ENCODE measurements at regions not wholly inside any gene's neighbourhood (a gene's known extent, or its start where the extent isn't known, plus 50 kb on each side); places are given as distances from the start of the nearest gene placed in this dataset.

DNA sequence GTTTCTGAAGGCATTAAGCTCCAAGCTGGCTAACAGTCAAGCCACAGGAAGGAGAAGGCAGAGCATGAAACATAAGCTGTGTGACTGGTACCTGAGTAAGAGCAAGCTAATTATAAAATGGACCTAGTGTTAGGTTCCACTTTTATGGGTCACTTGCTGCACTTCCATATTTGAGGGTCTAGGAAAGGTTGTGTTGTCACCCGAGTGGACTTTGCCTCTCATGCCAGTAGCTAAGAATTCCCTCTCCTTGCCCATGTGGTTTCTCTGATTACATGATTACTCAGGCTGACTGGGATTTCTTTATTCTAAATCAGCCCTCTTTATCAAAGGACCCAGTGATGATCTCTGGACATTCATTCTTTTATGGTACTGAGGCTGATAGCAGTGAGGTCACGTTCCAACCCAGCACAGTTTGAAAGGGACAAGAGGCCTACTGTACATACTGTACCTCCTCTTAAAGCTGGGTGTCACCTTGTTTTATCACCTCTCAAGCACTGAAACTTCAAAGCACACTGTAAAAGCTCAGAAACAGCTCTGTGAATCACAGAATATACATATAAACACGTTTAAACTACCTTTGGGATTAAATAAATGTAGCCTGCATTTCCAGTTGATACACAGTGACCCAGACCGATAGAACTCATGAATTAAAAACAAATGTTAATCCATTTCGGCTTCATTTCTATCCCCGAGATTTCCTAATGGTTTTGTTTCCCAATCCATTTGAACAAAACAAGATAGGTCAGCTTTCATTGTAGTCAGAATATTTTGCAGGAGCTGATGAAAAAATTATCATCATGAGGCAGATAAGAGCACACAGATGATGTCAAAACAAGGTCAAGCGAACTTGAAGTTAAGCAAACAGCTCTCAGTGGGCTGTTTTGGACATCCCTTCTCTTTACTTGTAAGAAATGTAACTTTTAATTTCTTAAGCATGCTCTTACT is 96.5 kb downstream of the ALDH8A1 start:
- TF ChIP-seq, protein P1, sequence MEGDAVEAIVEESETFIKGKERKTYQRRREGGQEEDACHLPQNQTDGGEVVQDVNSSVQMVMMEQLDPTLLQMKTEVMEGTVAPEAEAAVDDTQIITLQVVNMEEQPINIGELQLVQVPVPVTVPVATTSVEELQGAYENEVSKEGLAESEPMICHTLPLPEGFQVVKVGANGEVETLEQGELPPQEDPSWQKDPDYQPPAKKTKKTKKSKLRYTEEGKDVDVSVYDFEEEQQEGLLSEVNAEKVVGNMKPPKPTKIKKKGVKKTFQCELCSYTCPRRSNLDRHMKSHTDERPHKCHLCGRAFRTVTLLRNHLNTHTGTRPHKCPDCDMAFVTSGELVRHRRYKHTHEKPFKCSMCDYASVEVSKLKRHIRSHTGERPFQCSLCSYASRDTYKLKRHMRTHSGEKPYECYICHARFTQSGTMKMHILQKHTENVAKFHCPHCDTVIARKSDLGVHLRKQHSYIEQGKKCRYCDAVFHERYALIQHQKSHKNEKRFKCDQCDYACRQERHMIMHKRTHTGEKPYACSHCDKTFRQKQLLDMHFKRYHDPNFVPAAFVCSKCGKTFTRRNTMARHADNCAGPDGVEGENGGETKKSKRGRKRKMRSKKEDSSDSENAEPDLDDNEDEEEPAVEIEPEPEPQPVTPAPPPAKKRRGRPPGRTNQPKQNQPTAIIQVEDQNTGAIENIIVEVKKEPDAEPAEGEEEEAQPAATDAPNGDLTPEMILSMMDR (conservative IDR thresholded peaks at IDR 0.05), result no peak
- TF ChIP-seq ZFX (IDR thresholded peaks at IDR 0.05), result no peak
